ENCODE measurements at regions not wholly inside any gene's neighbourhood (a gene's known extent, or its start where the extent isn't known, plus 50 kb on each side); places are given as distances from the start of the nearest gene placed in this dataset.

- Histone ChIP-seq H3K36me3 (ENCODE audit: control insufficient read depth, insufficient read depth, low read length) (no peaks in the 10 kb centered on the region), H3K4me1 (ENCODE audit: control insufficient read depth, insufficient read depth, low read length) (no peaks in the 10 kb centered on the region), H3K9me3 (replicated peaks; ENCODE audit: control insufficient read depth, low read depth, low read length) (peaks cover under 1% of the 10 kb centered on the region), H3K27me3 (ENCODE audit: control insufficient read depth, insufficient read depth, low read length) (no peaks in the 10 kb centered on the region), H3K27ac (ENCODE audit: low read length) (no peak overlapping the region), H3K4me3 (ENCODE audit: low read length) (no peak overlapping the region)
- WGBS (ENCODE audit: insufficient coverage), result no CpG with 5 or more reads among the region's 4 CpGs
- DNase-seq, result no peak
Observed at GRCh38 chr20:7829031-7829430, 111.2 kb downstream of the HAO1 start.

- H3K27ac ChIP-seq (ENCODE audit: low read length), result no peak overlapping the region
- no peaks in the 10 kb centered on the region for H3K36me3 ChIP-seq (ENCODE audit: control insufficient read depth, insufficient read depth, low read length)
- H3K4me1 ChIP-seq (ENCODE audit: control insufficient read depth, insufficient read depth, low read length), result no peaks in the 10 kb centered on the region
- no peak overlapping the region for H3K4me3 ChIP-seq (ENCODE audit: low read length)
- no peaks in the 10 kb centered on the region for H3K27me3 ChIP-seq (ENCODE audit: control insufficient read depth, insufficient read depth, low read length)
- H3K9me3 ChIP-seq (replicated peaks; ENCODE audit: control insufficient read depth, low read depth, low read length), result peaks cover 3% of the 10 kb centered on the region
- DNase-seq, result no peak
Observed at GRCh38 chr20:7829776-7830175, 110.5 kb downstream of the HAO1 start.
